ENCODE measurements at regions not wholly inside any gene's neighbourhood (a gene's known extent, or its start where the extent isn't known, plus 50 kb on each side); places are given as distances from the start of the nearest gene placed in this dataset.

DNA sequence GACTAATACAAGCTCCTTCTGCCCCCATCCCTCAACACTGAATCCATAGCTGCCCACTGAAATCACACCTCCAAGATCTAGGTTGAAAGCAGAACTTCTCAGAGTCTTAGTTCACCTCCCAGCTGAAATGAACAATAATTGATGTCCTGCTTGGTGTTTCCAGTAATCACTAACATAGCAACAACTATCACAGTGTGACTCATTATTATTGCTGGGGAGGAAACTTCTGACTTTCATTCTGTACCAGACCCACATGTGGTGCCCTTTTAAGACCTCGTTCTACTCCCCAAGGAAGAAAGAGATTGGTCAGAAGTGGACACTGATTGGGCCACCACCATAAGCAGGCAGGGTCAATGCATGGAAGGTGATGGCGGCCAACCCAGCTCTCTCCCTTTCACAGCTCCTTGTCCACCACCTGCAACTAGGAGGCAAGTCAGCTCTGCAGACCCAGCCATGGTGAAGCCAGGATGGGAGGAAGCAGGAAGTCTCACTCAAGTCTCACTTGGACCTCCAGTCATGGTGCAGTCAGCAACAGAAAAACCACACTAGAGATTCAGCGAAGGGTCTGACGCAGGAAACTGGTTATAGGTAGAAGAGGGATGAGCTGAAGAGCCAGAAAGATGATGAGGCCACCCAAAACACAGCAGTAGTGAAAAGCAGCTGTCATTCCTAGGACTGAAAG, 720.2 kb downstream of the PTPRU start:
- FAIRE-seq (no peak), DNase-seq (ENCODE audit: insufficient read length, low spot score) (no peak)
- TF ChIP-seq, protein P1, sequence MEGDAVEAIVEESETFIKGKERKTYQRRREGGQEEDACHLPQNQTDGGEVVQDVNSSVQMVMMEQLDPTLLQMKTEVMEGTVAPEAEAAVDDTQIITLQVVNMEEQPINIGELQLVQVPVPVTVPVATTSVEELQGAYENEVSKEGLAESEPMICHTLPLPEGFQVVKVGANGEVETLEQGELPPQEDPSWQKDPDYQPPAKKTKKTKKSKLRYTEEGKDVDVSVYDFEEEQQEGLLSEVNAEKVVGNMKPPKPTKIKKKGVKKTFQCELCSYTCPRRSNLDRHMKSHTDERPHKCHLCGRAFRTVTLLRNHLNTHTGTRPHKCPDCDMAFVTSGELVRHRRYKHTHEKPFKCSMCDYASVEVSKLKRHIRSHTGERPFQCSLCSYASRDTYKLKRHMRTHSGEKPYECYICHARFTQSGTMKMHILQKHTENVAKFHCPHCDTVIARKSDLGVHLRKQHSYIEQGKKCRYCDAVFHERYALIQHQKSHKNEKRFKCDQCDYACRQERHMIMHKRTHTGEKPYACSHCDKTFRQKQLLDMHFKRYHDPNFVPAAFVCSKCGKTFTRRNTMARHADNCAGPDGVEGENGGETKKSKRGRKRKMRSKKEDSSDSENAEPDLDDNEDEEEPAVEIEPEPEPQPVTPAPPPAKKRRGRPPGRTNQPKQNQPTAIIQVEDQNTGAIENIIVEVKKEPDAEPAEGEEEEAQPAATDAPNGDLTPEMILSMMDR (IDR thresholded peaks at IDR 0.05; ENCODE audit: insufficient read depth, missing control alignments): no peak

DNA sequence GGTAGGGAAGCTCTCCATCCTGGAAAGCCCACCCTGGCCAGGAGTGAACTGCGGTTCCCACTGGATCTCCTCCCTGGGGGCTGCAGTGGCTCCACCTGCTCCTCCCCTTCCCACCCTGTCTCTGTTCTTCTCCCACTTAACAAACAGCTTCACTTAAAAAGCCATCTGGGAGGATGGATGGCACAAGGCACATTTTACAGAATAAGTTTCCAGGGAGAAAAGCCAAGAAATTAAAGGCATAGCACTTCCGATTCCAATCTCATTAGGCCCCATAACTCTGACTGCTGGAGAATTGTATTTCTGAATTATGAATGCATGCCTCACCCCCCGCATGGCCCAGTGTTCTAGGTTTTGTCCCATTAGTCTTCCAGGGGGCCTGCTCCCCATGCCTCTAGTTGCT, 718.3 kb downstream of the PTPRU start:
- TF ChIP-seq, protein P1 (IDR thresholded peaks at IDR 0.05; ENCODE audit: insufficient read depth, missing control alignments): no peak
- DNase-seq (ENCODE audit: insufficient read length, low spot score) (no peak), FAIRE-seq (no peak)

GRCh38 chr1:29953961-29954360, 717.6 kb downstream of the PTPRU start:
- DNase-seq (ENCODE audit: insufficient read length, low spot score) (no peak), FAIRE-seq (no peak)

GRCh38 chr1:29949676-29950075, 713.4 kb downstream of the PTPRU start:
- no peak for DNase-seq (ENCODE audit: insufficient read length, low spot score)
- TF ChIP-seq, protein P1 (IDR thresholded peaks at IDR 0.05; ENCODE audit: insufficient read depth, missing control alignments): no peak
- FAIRE-seq: no peak

More at GRCh38 chr1:29953961-29954360, 717.6 kb downstream of the PTPRU start:
- TF ChIP-seq, protein P1 (IDR thresholded peaks at IDR 0.05; ENCODE audit: insufficient read depth, missing control alignments): no peak

- FAIRE-seq: no peak
- TF ChIP-seq, protein P1 (IDR thresholded peaks at IDR 0.05; ENCODE audit: insufficient read depth, missing control alignments): no peak
- no peak for DNase-seq (ENCODE audit: insufficient read length, low spot score)
Observed at GRCh38 chr1:29948581-29948980, 712.3 kb downstream of the PTPRU start.

DNA sequence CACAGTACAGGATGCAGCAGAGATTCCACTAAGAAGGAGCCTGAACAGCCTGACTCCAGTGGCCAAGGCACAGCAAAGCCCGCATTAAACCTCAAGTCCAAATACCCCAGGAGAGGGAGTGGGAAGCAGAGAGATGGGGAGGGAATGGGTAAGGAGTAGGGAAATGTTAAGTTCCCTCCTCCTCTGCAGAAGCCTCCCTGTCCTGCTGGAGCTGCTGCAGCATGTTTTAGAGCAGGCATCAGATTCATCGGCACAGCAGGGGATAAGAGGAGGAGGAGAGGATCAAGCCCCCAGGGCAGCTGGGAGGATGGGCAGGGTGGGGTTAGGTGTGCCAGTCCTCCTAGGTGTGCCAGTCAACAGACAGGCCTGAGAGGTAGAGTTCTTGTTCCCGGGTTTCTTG, 709.7 kb downstream of the PTPRU start:
- DNase-seq (ENCODE audit: insufficient read length, low spot score) (no peak), FAIRE-seq (no peak)
- TF ChIP-seq, protein P1 (IDR thresholded peaks at IDR 0.05; ENCODE audit: insufficient read depth, missing control alignments): no peak

- TF ChIP-seq, protein P1 (IDR thresholded peaks at IDR 0.05; ENCODE audit: insufficient read depth, missing control alignments): no peak
- FAIRE-seq: no peak
- DNase-seq (ENCODE audit: insufficient read length, low spot score): no peak
Observed at GRCh38 chr1:29945426-29945825, 709.1 kb downstream of the PTPRU start.

Measured in D721Med (cell line).